SK-N-SH (cell line): ENCODE measurements at regions not wholly inside any gene's neighbourhood (a gene's known extent, or its start where the extent isn't known, plus 50 kb on each side); places are given as distances from the start of the nearest gene placed in this dataset.

Experiments used
- CTCF ChIA-PET: fragments of 300-600, 350-600 bp; formaldehyde crosslinking; extraction: SDS; loops from one replicate; lab custom pipeline; 2021; lab: Yijun Ruan, JAX
- POLR2A ChIA-PET: fragments of 350-600 bp; sonication (Branson Sonifier 250); formaldehyde crosslinking; extraction: SDS; loops from one replicate; lab custom pipeline; 2020; ENCODE audit warnings: antibody characterized with exemption, inconsistent platforms; lab: Yijun Ruan, JAX
- DNase-seq: peaks from one replicate; pipeline ENCODE4 v3.0.0; 2012
- H2AFZ ChIP-seq: fragments of 200-600 bp; sonication (generic); 2 replicates; pipeline ENCODE4 v1.8.1; 2016; ENCODE audit warnings: antibody characterized with exemption, mild to moderate bottlenecking, low read depth
- H3F3A ChIP-seq: fragments of 200-600 bp; sonication (generic); replicated peaks from 2 replicates; pipeline ENCODE3; 2016; ENCODE audit warnings: antibody characterized with exemption, mild to moderate bottlenecking; ENCODE audit not compliant: insufficient read depth
- H3K27ac ChIP-seq, 2 experiments: fragments of 200-500 bp in 1 of 2; fragments of 200-600 bp in 1 of 2; sonication (Bioruptor generic) in 1 of 2; sonication (generic), shearing (Covaris generic) in 1 of 2; 2 replicates each; pipeline versions ENCODE4 v1.5.1 to v1.6.1; 2014 to 2016; ENCODE audit warnings: low read depth in 2 of 2, inconsistent platforms in 1 of 2, low read length in 1 of 2, mild to moderate bottlenecking in 1 of 2, mixed read lengths in 1 of 2
- H3K27me3 ChIP-seq: fragments of 200-600 bp; sonication (generic), shearing (Covaris generic); 2 replicates; pipeline ENCODE4 v1.6.1; 2016; ENCODE audit warnings: mixed run types; ENCODE audit not compliant: insufficient read depth
- H3K36me3 ChIP-seq, 2 experiments: fragments of 200-500 bp in 1 of 2; fragments of 200-600 bp in 1 of 2; sonication (Bioruptor generic) in 1 of 2; sonication (generic) in 1 of 2; replicated peaks in 1 of 2; 2 replicates each; pipeline versions ENCODE3 to v1.5.1; 2014 to 2016; ENCODE audit warnings: low read length in 1 of 2, mild to moderate bottlenecking in 1 of 2; ENCODE audit not compliant: insufficient read depth in 2 of 2, control insufficient read depth in 1 of 2
- H3K4me1 ChIP-seq, 2 experiments: fragments of 200-500 bp in 1 of 2; fragments of 200-600 bp in 1 of 2; sonication (Bioruptor generic) in 1 of 2; sonication (generic), shearing (Covaris generic) in 1 of 2; 2 replicates each; pipeline versions ENCODE4 v1.5.1 to v1.6.1; 2014 to 2016; ENCODE audit warnings: low read depth in 1 of 2, low read length in 1 of 2, mixed run types in 1 of 2; ENCODE audit not compliant: insufficient read depth in 2 of 2, control insufficient read depth in 1 of 2
- H3K4me2 ChIP-seq: fragments of 200-600 bp; sonication (generic), shearing (Covaris generic); 2 replicates; pipeline ENCODE4 v1.6.1; 2017; ENCODE audit warnings: mixed run types
- H3K4me3 ChIP-seq, 2 experiments: fragments of 200-500 bp in 1 of 2; fragments of 200-600 bp in 1 of 2; sonication (Bioruptor generic) in 1 of 2; sonication (generic), shearing (Covaris generic) in 1 of 2; 2 replicates each; pipeline versions ENCODE4 v1.5.1 to v1.8.1; 2014 to 2016; ENCODE audit warnings: low read depth in 2 of 2, inconsistent platforms in 1 of 2, low read length in 1 of 2, mild to moderate bottlenecking in 1 of 2, mixed read lengths in 1 of 2, moderate library complexity in 1 of 2
- H3K79me2 ChIP-seq: fragments of 200-600 bp; sonication (generic); 2 replicates; pipeline ENCODE4 v1.8.1; 2017; ENCODE audit warnings: mild to moderate bottlenecking; ENCODE audit not compliant: insufficient read depth
- H3K9ac ChIP-seq: fragments of 200-600 bp; sonication (generic); 2 replicates; pipeline ENCODE4 v1.6.1; 2017; ENCODE audit warnings: mixed run types
- H3K9me2 ChIP-seq: fragments of 200-600 bp; sonication (generic); 2 replicates; pipeline ENCODE4 v1.6.1; 2017; ENCODE audit warnings: mixed run types
- H3K9me3 ChIP-seq: fragments of 200-600 bp; sonication (generic); 2 replicates; pipeline ENCODE4 v1.6.1; 2017; ENCODE audit warnings: mixed run types, mild to moderate bottlenecking, moderate library complexity
- H4K20me1 ChIP-seq: fragments of 200-600 bp; sonication (generic); 2 replicates; pipeline ENCODE4 v1.6.1; 2017; ENCODE audit warnings: mild to moderate bottlenecking, mixed run types; ENCODE audit not compliant: insufficient read depth
- CHD2 ChIP-seq: fragments of 150-350 bp; IDR thresholded peaks from 2 replicates; pipeline ENCODE4 v1.6.1; 2018; ENCODE audit warnings: low read length; ENCODE audit not compliant: partially characterized antibody
- CTCF ChIP-seq: fragments of 200-600 bp; sonication (generic); IDR thresholded peaks from 2 replicates; pipeline ENCODE4 v1.6.1; 2017; ENCODE audit warnings: antibody characterized with exemption, mild to moderate bottlenecking, moderate library complexity
- EP300 ChIP-seq, 2 experiments: IDR thresholded peaks; 2 replicates each; pipeline versions ENCODE4 v1.4.0 to v1.6.1; 2012; ENCODE audit warnings: borderline replicate concordance in 1 of 2, low read depth in 1 of 2, low read length in 1 of 2
- EZH2phosphoT487 ChIP-seq: fragments of 200-600 bp; sonication (generic); IDR thresholded peaks from 2 replicates; pipeline ENCODE4 v1.6.1; 2017; ENCODE audit warnings: low read depth, mixed run types, mild to moderate bottlenecking, antibody characterized with exemption, moderate library complexity, borderline replicate concordance
- FOXM1 ChIP-seq: IDR thresholded peaks from 2 replicates; pipeline ENCODE4 v1.4.0; 2012; ENCODE audit warnings: low read depth, mild to moderate bottlenecking
- MAX ChIP-seq: IDR thresholded peaks from 2 replicates; pipeline ENCODE4 v1.4.0; 2012; ENCODE audit warnings: low read depth
- NRF1 ChIP-seq: IDR thresholded peaks from 2 replicates; pipeline ENCODE4 v1.6.1; 2012; ENCODE audit warnings: low read depth, mild to moderate bottlenecking, low read length
- RCOR1 ChIP-seq: fragments of 150-350 bp; IDR thresholded peaks from 2 replicates; pipeline ENCODE4 v1.6.1; 2017; ENCODE audit warnings: antibody characterized with exemption, low read length
- REST ChIP-seq: IDR thresholded peaks from 2 replicates; pipeline ENCODE4 v1.6.1; 2012; ENCODE audit warnings: mild to moderate bottlenecking, low read depth, low read length, moderate library complexity
- RFX5 ChIP-seq: IDR thresholded peaks from 2 replicates; pipeline ENCODE4 v1.6.1; 2012; ENCODE audit warnings: mild to moderate bottlenecking, improper control_type of control experiment, low read length
- SMC3 ChIP-seq: IDR thresholded peaks from 2 replicates; pipeline ENCODE4 v1.6.1; 2012; ENCODE audit warnings: low read depth, low read length, improper control_type of control experiment
- YY1 ChIP-seq: IDR thresholded peaks from 2 replicates; pipeline ENCODE4 v1.4.0; 2012; ENCODE audit warnings: low read depth, mild to moderate bottlenecking
- ZBTB33 ChIP-seq: IDR thresholded peaks from 2 replicates; pipeline ENCODE4 v1.4.0; 2012; ENCODE audit warnings: low read depth, borderline replicate concordance

- no peaks in the 10 kb centered on the region for H3K9me2 ChIP-seq
- TF ChIP-seq RFX5: no peak
- TF ChIP-seq FOXM1: no peak
- no peak for TF ChIP-seq SMC3
- no peak for TF ChIP-seq REST
- TF ChIP-seq EZH2phosphoT487: no peak
- no peak for TF ChIP-seq CTCF
- no peak for TF ChIP-seq EP300 (IDR thresholded peaks at IDR 0.05; ENCODE audit: borderline replicate concordance in 1 of 2, low read depth in 1 of 2, low read length in 1 of 2)
- no peak for TF ChIP-seq RCOR1
- TF ChIP-seq MAX: no peak
- TF ChIP-seq YY1: no peak
- TF ChIP-seq CHD2: no peak
- TF ChIP-seq NRF1: no peak
- TF ChIP-seq ZBTB33: no peak
- no peak overlapping the region for H2AFZ ChIP-seq
- DNase-seq: no peak
- H3K36me3 ChIP-seq: no peaks in the 10 kb centered on the region
- ChIA-PET CTCF (no interaction called here), POLR2A (no interaction called here)
- H3K4me1 ChIP-seq: no peaks in the 10 kb centered on the region
- no peaks in the 10 kb centered on the region for H4K20me1 ChIP-seq
- no peak overlapping the region for H3K9ac ChIP-seq
- H3K4me2 ChIP-seq: no peak overlapping the region
- H3F3A ChIP-seq: no peaks in the 10 kb centered on the region
- no peak overlapping the region for H3K4me3 ChIP-seq
- H3K27me3 ChIP-seq: no peaks in the 10 kb centered on the region
- H3K27ac ChIP-seq: no peak overlapping the region
- no peaks in the 10 kb centered on the region for H3K79me2 ChIP-seq
- H3K9me3 ChIP-seq: no peaks in the 10 kb centered on the region
These were observed 759.3 kb upstream of the TYRP1 start for GRCh38 chr9:11933926-11934325.
